ENCODE measurements at regions not wholly inside any gene's neighbourhood (a gene's known extent, or its start where the extent isn't known, plus 50 kb on each side); places are given as distances from the start of the nearest gene placed in this dataset.

GRCh38 chr1:29488086-29488793, 251.9 kb downstream of the PTPRU start:
- H2AFZ ChIP-seq (ENCODE audit: low read depth, low read length) = no peak overlapping the region
- no peaks in the 10 kb centered on the region for H3K79me2 ChIP-seq (replicated peaks; ENCODE audit: insufficient read depth, low read length)
- H3K4me2 ChIP-seq (ENCODE audit: low read length) = no peak overlapping the region
- H3F3A ChIP-seq (ENCODE audit: insufficient read depth, low read length, poor library complexity, severe bottlenecking) = no peaks in the 10 kb centered on the region
- H3K9me3 ChIP-seq (ENCODE audit: low read length) = no peaks in the 10 kb centered on the region
- no peaks in the 10 kb centered on the region for H3K36me3 ChIP-seq (ENCODE audit: insufficient read depth, low read length)
- no peaks in the 10 kb centered on the region for H4K20me1 ChIP-seq (ENCODE audit: insufficient read depth)
- no peak overlapping the region for H3K27ac ChIP-seq (ENCODE audit: low read length)
- no peaks in the 10 kb centered on the region for H3K27me3 ChIP-seq (ENCODE audit: insufficient read depth, low read depth, low read length)
- TF ChIP-seq EZH2 (IDR thresholded peaks at IDR 0.05; ENCODE audit: borderline replicate concordance, insufficient read depth, low read length, poor library complexity, severe bottlenecking) (no peak), RAD21 (conservative IDR thresholded peaks at IDR 0.05) (no peak), TAF1 (IDR thresholded peaks at IDR 0.05; ENCODE audit: low read depth) (no peak), REST (IDR thresholded peaks at IDR 0.05; ENCODE audit: borderline replicate concordance) (no peak), EP300 (conservative IDR thresholded peaks at IDR 0.05; ENCODE audit: poor library complexity, severe bottlenecking) (no peak), MXI1 (conservative IDR thresholded peaks at IDR 0.05; ENCODE audit: poor library complexity, severe bottlenecking) (no peak), POLR2AphosphoS5 (IDR thresholded peaks at IDR 0.05) (no peak), SMC3 (conservative IDR thresholded peaks at IDR 0.05; ENCODE audit: poor library complexity) (no peak)
- TF ChIP-seq, protein P1, sequence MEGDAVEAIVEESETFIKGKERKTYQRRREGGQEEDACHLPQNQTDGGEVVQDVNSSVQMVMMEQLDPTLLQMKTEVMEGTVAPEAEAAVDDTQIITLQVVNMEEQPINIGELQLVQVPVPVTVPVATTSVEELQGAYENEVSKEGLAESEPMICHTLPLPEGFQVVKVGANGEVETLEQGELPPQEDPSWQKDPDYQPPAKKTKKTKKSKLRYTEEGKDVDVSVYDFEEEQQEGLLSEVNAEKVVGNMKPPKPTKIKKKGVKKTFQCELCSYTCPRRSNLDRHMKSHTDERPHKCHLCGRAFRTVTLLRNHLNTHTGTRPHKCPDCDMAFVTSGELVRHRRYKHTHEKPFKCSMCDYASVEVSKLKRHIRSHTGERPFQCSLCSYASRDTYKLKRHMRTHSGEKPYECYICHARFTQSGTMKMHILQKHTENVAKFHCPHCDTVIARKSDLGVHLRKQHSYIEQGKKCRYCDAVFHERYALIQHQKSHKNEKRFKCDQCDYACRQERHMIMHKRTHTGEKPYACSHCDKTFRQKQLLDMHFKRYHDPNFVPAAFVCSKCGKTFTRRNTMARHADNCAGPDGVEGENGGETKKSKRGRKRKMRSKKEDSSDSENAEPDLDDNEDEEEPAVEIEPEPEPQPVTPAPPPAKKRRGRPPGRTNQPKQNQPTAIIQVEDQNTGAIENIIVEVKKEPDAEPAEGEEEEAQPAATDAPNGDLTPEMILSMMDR (IDR thresholded peaks at IDR 0.05; ENCODE audit: poor library complexity, severe bottlenecking) = no peak
- H3K9me2 ChIP-seq (ENCODE audit: insufficient read depth, low read length) = no peaks in the 10 kb centered on the region
- H3K9ac ChIP-seq (ENCODE audit: low read length) = no peak overlapping the region
- H3K4me3 ChIP-seq (ENCODE audit: low read length) = no peak overlapping the region

GRCh38 chr1:29487291-29487690, 251.0 kb downstream of the PTPRU start:
- Histone ChIP-seq H3K27me3 (ENCODE audit: insufficient read depth, low read depth, low read length) (no peaks in the 10 kb centered on the region), H3K36me3 (ENCODE audit: insufficient read depth, low read length) (no peaks in the 10 kb centered on the region), H2AFZ (ENCODE audit: low read depth, low read length) (no peak overlapping the region), H3K9me2 (ENCODE audit: insufficient read depth, low read length) (no peaks in the 10 kb centered on the region), H3K9ac (ENCODE audit: low read length) (no peak overlapping the region), H3K79me2 (replicated peaks; ENCODE audit: insufficient read depth, low read length) (no peaks in the 10 kb centered on the region), H3K27ac (ENCODE audit: low read length) (no peak overlapping the region), H3K9me3 (ENCODE audit: low read length) (no peaks in the 10 kb centered on the region), H4K20me1 (ENCODE audit: insufficient read depth) (no peaks in the 10 kb centered on the region), H3K4me3 (ENCODE audit: low read length) (no peak overlapping the region), H3K4me2 (ENCODE audit: low read length) (no peak overlapping the region), H3F3A (ENCODE audit: insufficient read depth, low read length, poor library complexity, severe bottlenecking) (no peaks in the 10 kb centered on the region)
- TF ChIP-seq EP300 (conservative IDR thresholded peaks at IDR 0.05; ENCODE audit: poor library complexity, severe bottlenecking) (no peak), TAF1 (IDR thresholded peaks at IDR 0.05; ENCODE audit: low read depth) (no peak), POLR2AphosphoS5 (IDR thresholded peaks at IDR 0.05) (no peak), MXI1 (conservative IDR thresholded peaks at IDR 0.05; ENCODE audit: poor library complexity, severe bottlenecking) (no peak), EZH2 (IDR thresholded peaks at IDR 0.05; ENCODE audit: borderline replicate concordance, insufficient read depth, low read length, poor library complexity, severe bottlenecking) (no peak)
- TF ChIP-seq, protein P1 (IDR thresholded peaks at IDR 0.05; ENCODE audit: poor library complexity, severe bottlenecking) = no peak

Data from neural cell (in vitro differentiated cells).